Gastroesophageal sphincter (tissue), 4 donors: ENCODE measurements at regions not wholly inside any gene's neighbourhood (a gene's known extent, or its start where the extent isn't known, plus 50 kb on each side); places are given as distances from the start of the nearest gene placed in this dataset.

Source experiments
- ATAC-seq: fragments of 150-250 bp; one replicate; pipeline ENCODE4 v1.9.1; 2016; ENCODE audit warnings: mild to moderate bottlenecking, moderate library complexity
- H3K27ac ChIP-seq, 4 donors: fragments of 200-600 bp; sonication (generic) in 3 of 4; 1 replicate in 3 of 4; 2 replicates in 1 of 4; pipeline ENCODE4 v1.5.1; 2016 to 2019
- H3K27me3 ChIP-seq: fragments of 200-600 bp; sonication (generic); one replicate; pipeline ENCODE4 v1.5.1; 2019
- H3K36me3 ChIP-seq, 2 donors: fragments of 200-600 bp; sonication (generic); one replicate each; pipeline ENCODE4 v1.5.1; 2019; ENCODE audit warnings: control low read depth in 1 of 2
- H3K4me1 ChIP-seq, 3 donors: fragments of 200-600 bp; sonication (generic); 1 replicate in 2 of 3; 2 replicates in 1 of 3; pipeline ENCODE4 v1.5.1; 2016 to 2019; ENCODE audit warnings: control low read depth in 2 of 3
- H3K4me3 ChIP-seq, 2 donors: fragments of 200-600 bp; sonication (generic); one replicate each; pipeline ENCODE4 v1.5.1; 2019; ENCODE audit warnings: mild to moderate bottlenecking in 1 of 2, moderate library complexity in 1 of 2
- H3K9me3 ChIP-seq, 3 donors: fragments of 200-600 bp; sonication (generic); one replicate each; pipeline ENCODE4 v1.5.1; 2017 to 2019; ENCODE audit warnings: control low read depth in 2 of 3
- CTCF ChIP-seq, 4 experiments: fragments of 200-600 bp in 2 of 4; fragments of 450-650 bp in 2 of 4; sonication (generic) in 1 of 4; IDR thresholded peaks; one replicate each; pipeline ENCODE4 v1.5.1; 2017 to 2019; ENCODE audit warnings: antibody characterized with exemption in 4 of 4, mild to moderate bottlenecking in 2 of 4, moderate library complexity in 2 of 4
- EP300 ChIP-seq: sonication (generic); formaldehyde crosslinking; IDR thresholded peaks from one replicate; pipeline ENCODE4 v1.6.1; 2017; ENCODE audit warnings: antibody characterized with exemption, mild to moderate bottlenecking
- POLR2A ChIP-seq, 2 donors: fragments of 450-650 bp; IDR thresholded peaks; one replicate each; pipeline ENCODE4 v1.6.1; 2017; ENCODE audit warnings: antibody characterized with exemption in 2 of 2, mild to moderate bottlenecking in 2 of 2, moderate library complexity in 1 of 2
- POLR2AphosphoS5 ChIP-seq: sonication (generic); formaldehyde crosslinking; IDR thresholded peaks from one replicate; pipeline ENCODE4 v1.6.1; 2017; ENCODE audit warnings: antibody characterized with exemption
- WGBS, 2 donors: methylation state at CpG; one replicate each; pipeline ENCODE4 v1.1.5; 2018; ENCODE audit warnings: low coverage in 1 of 2; 5-methylcytosine and 5-hydroxymethylcytosine counted together

DNA sequence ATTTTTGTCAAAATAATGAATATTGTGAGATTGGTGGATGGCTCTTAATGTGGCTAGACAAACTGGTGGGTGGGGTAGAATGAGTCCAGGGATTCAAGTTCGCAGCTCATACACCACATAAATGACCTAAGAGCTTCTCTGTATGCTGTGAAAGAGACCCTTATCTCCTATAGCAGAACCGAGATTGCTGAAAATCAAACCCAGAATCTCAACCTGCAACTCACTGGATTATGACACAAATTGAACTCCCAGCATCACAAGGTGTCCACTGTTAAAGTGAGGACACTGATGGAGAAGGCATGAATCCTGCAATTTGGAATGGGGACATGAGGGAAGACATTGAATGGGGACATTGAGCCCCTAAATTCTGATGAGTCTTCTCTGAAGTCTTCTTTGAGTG lies 51.3 kb upstream of the CNKSR3 start:
- Histone ChIP-seq H3K9me3 (no peaks in the 10 kb centered on the region), H3K27ac (no peak overlapping the region), H3K4me3 (no peak overlapping the region), H3K4me1 (no peaks in the 10 kb centered on the region), H3K36me3 (no peaks in the 10 kb centered on the region), H3K27me3 (no peaks in the 10 kb centered on the region)
- TF ChIP-seq EP300 (no peak), POLR2AphosphoS5 (no peak), POLR2A (IDR thresholded peaks at IDR 0.05) (no peak), CTCF (IDR thresholded peaks at IDR 0.05) (no peak)
- WGBS, 2 donors, result 76 to 94% methylated on average over 2 of the region's 2 CpGs
- no peak for ATAC-seq

DNA sequence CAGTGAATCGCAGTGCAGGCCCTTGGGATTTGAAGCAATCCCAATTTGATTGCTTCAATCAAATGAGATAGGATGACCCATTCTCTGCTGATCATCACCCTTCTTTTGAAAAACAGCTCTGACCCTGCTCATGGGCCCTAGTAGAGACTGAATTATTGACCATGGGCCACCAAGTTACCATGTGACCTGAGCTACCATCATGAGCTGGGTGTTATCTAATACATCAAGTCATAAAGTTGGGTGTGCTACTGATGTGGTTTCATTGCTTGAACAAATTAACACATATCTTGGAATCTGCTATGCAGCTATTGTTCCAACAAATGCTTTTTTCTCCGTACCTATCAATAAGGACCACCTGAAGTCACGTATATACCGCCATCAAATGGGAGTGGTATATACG lies 54.8 kb upstream of the CNKSR3 start:
- no peak overlapping the region for H3K27ac ChIP-seq
- H3K4me1 ChIP-seq, result no peaks in the 10 kb centered on the region
- no peak overlapping the region for H3K4me3 ChIP-seq
- H3K27me3 ChIP-seq, result no peaks in the 10 kb centered on the region
- H3K9me3 ChIP-seq, result no peaks in the 10 kb centered on the region
- no peak for ATAC-seq
- H3K36me3 ChIP-seq, result no peaks in the 10 kb centered on the region
- 86 to 90% methylated on average over 5 of the region's 5 CpGs for WGBS, 2 donors
- no peak for TF ChIP-seq CTCF (IDR thresholded peaks at IDR 0.05)
- no peak for TF ChIP-seq EP300
- TF ChIP-seq POLR2AphosphoS5, result no peak
- no peak for TF ChIP-seq POLR2A (IDR thresholded peaks at IDR 0.05)

GRCh38 chr6:154566866-154567265 lies 56.4 kb upstream of the CNKSR3 start:
- Histone ChIP-seq H3K27me3 (no peaks in the 10 kb centered on the region), H3K4me3 (no peak overlapping the region), H3K4me1 (no peaks in the 10 kb centered on the region), H3K27ac (no peak overlapping the region), H3K9me3 (no peaks in the 10 kb centered on the region), H3K36me3 (no peaks in the 10 kb centered on the region)
- 92% methylated on average over 2 of the region's 2 CpGs; no CpG with 5 or more reads in 1 of the 2 donors for WGBS, 2 donors
- TF ChIP-seq POLR2A (IDR thresholded peaks at IDR 0.05) (no peak), CTCF (IDR thresholded peaks at IDR 0.05) (no peak), POLR2AphosphoS5 (no peak), EP300 (no peak)
- ATAC-seq, result no peak

DNA sequence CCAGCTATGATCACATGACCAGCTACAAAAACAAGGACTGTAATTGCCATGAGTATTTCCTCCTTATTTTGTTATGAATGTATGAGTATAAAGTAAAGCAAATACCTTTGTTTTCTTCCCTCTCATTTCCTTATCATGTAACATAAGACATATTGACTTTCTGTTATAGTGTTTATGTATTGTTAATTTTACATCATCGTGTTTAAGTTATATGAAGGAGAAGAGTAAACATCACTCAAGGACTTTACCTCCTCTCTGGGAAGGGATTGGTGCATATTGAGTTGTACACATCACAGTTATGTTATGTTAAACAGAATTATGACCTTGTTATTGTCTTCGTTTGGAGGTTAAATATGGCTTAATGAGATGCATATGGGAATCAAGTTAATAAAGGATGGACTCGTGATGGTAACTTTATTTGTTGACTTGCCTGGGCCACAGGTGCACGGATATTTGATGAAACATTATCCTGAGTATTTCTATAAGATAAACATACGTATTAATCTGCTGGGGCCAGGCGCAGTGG lies 57.3 kb upstream of the CNKSR3 start:
- Histone ChIP-seq H3K36me3 (no peaks in the 10 kb centered on the region), H3K4me1 (no peaks in the 10 kb centered on the region), H3K27ac (no peak overlapping the region), H3K4me3 (no peak overlapping the region), H3K27me3 (no peaks in the 10 kb centered on the region), H3K9me3 (no peaks in the 10 kb centered on the region)
- 89 to 93% methylated on average over 6 of the region's 6 CpGs for WGBS, 2 donors
- no peak for ATAC-seq
- TF ChIP-seq POLR2AphosphoS5 (no peak), EP300 (no peak), POLR2A (IDR thresholded peaks at IDR 0.05) (no peak), CTCF (IDR thresholded peaks at IDR 0.05) (no peak)

GRCh38 chr6:154569156-154569862 lies 58.8 kb upstream of the CNKSR3 start:
- Histone ChIP-seq H3K36me3 (no peaks in the 10 kb centered on the region), H3K27me3 (no peaks in the 10 kb centered on the region), H3K4me3 (no peak overlapping the region), H3K27ac (no peak overlapping the region), H3K4me1 (no peaks in the 10 kb centered on the region), H3K9me3 (no peaks in the 10 kb centered on the region)
- TF ChIP-seq CTCF (IDR thresholded peaks at IDR 0.05) (no peak), POLR2A (IDR thresholded peaks at IDR 0.05) (no peak), EP300 (no peak), POLR2AphosphoS5 (no peak)
- WGBS, 2 donors, result 22 to 27% methylated on average over 3 of the region's 3 CpGs
- ATAC-seq, result no peak
